ENCODE measurements at regions not wholly inside any gene's neighbourhood (a gene's known extent, or its start where the extent isn't known, plus 50 kb on each side); places are given as distances from the start of the nearest gene placed in this dataset.

- TF ChIP-seq CTCF (conservative IDR thresholded peaks at IDR 0.05; ENCODE audit: low read depth, low read length) = peak; percentile 58
- TF ChIP-seq EZH2 (IDR thresholded peaks at IDR 0.05; ENCODE audit: borderline replicate concordance, low read depth, low read length, poor library complexity, severe bottlenecking) = no peak
- ChIA-PET POLR2A (ENCODE audit: low non-redundant PET) (interaction anchor here (0.5 kb wide), 2 partner anchors 115 to 264 kb away, joined by 3 to 6 read pairs; no protein-coding TSS in a partner anchor), CTCF (interaction anchor here (0.6 to 1.8 kb wide), 6 partner anchors 17 to 528 kb away, joined by 3 to 11 read pairs (median 4); no protein-coding TSS in a partner anchor)
- Histone ChIP-seq H3K9me3 (ENCODE audit: low read depth, low read length, poor library complexity, severe bottlenecking) (no peaks in the 10 kb centered on the region), H3K36me3 (ENCODE audit: insufficient read depth, low read length, poor library complexity, severe bottlenecking) (no peaks in the 10 kb centered on the region), H3K27me3 (replicated peaks; ENCODE audit: insufficient read depth, low read depth, low read length, poor library complexity) (no peaks in the 10 kb centered on the region), H3K27ac (ENCODE audit: low read depth, low read length, poor library complexity, severe bottlenecking) (peak overlapping the region; percentile 84), H3K4me3 (ENCODE audit: low read depth, low read length, poor library complexity, severe bottlenecking) (no peak overlapping the region), H3K4me1 (ENCODE audit: insufficient read depth, low read length, poor library complexity, severe bottlenecking) (peaks cover 9% of the 10 kb centered on the region)
- intact Hi-C loops (cut with micrococcal nuclease; ENCODE audit: unreplicated experiment) = loop anchor here (1.0 to 5.0 kb wide), 2 partner anchors 171 to 264 kb away; no protein-coding TSS in a partner anchor
- TSS peak; percentile 55 for BruUV-seq (replicated peaks)
- peak; percentile 78 for DNase-seq (ENCODE audit: low spot score)
Measured at GRCh38 chr3:66803206-66803605, 194.9 kb upstream of the KBTBD8 start.

GRCh38 chr3:66803721-66804695 lies 194.1 kb upstream of the KBTBD8 start:
- BruUV-seq (replicated peaks) = TSS peak; percentile 83
- peak overlapping the region; percentile 84 for H3K27ac ChIP-seq (ENCODE audit: low read depth, low read length, poor library complexity, severe bottlenecking)
- peak; percentile 90 for DNase-seq (ENCODE audit: low spot score)
- ChIA-PET CTCF (interaction anchor here (0.6 to 1.8 kb wide), 3 partner anchors 264 to 427 kb away, joined by 3 to 11 read pairs (median 6); no protein-coding TSS in a partner anchor), POLR2A (ENCODE audit: low non-redundant PET) (no interaction called here)
- no peak overlapping the region for H3K4me3 ChIP-seq (ENCODE audit: low read depth, low read length, poor library complexity, severe bottlenecking)
- H3K4me1 ChIP-seq (ENCODE audit: insufficient read depth, low read length, poor library complexity, severe bottlenecking) = peaks cover 9% of the 10 kb centered on the region
- H3K36me3 ChIP-seq (ENCODE audit: insufficient read depth, low read length, poor library complexity, severe bottlenecking) = no peaks in the 10 kb centered on the region
- H3K9me3 ChIP-seq (ENCODE audit: low read depth, low read length, poor library complexity, severe bottlenecking) = no peaks in the 10 kb centered on the region
- TF ChIP-seq EZH2 (IDR thresholded peaks at IDR 0.05; ENCODE audit: borderline replicate concordance, low read depth, low read length, poor library complexity, severe bottlenecking) (no peak), CTCF (conservative IDR thresholded peaks at IDR 0.05; ENCODE audit: low read depth, low read length) (no peak)
- intact Hi-C loops (cut with micrococcal nuclease; ENCODE audit: unreplicated experiment) = loop anchor here (1.0 to 5.0 kb wide), 2 partner anchors 172 to 265 kb away; no protein-coding TSS in a partner anchor
- H3K27me3 ChIP-seq (replicated peaks; ENCODE audit: insufficient read depth, low read depth, low read length, poor library complexity) = no peaks in the 10 kb centered on the region

- no TSS peak for BruUV-seq (replicated peaks)
- no peak for TF ChIP-seq EZH2 (IDR thresholded peaks at IDR 0.05; ENCODE audit: borderline replicate concordance, low read depth, low read length, poor library complexity, severe bottlenecking)
- no peak for TF ChIP-seq CTCF (conservative IDR thresholded peaks at IDR 0.05; ENCODE audit: low read depth, low read length)
- Histone ChIP-seq H3K27me3 (replicated peaks; ENCODE audit: insufficient read depth, low read depth, low read length, poor library complexity) (no peaks in the 10 kb centered on the region), H3K27ac (ENCODE audit: low read depth, low read length, poor library complexity, severe bottlenecking) (no peak overlapping the region), H3K4me3 (ENCODE audit: low read depth, low read length, poor library complexity, severe bottlenecking) (no peak overlapping the region), H3K36me3 (ENCODE audit: insufficient read depth, low read length, poor library complexity, severe bottlenecking) (no peaks in the 10 kb centered on the region), H3K4me1 (ENCODE audit: insufficient read depth, low read length, poor library complexity, severe bottlenecking) (peaks cover 8% of the 10 kb centered on the region), H3K9me3 (ENCODE audit: low read depth, low read length, poor library complexity, severe bottlenecking) (no peaks in the 10 kb centered on the region)
- POLR2A ChIA-PET (ENCODE audit: low non-redundant PET) = no interaction called here
- CTCF ChIA-PET = no interaction called here
- no peak for DNase-seq (ENCODE audit: low spot score)
- intact Hi-C loops (cut with micrococcal nuclease; ENCODE audit: unreplicated experiment) = no loop called here
Measured at GRCh38 chr3:66808891-66809594, 189.1 kb upstream of the KBTBD8 start.
